OCI-M1 (cell line): ENCODE measurements at regions not wholly inside any gene's neighbourhood (a gene's known extent, or its start where the extent isn't known, plus 50 kb on each side); places are given as distances from the start of the nearest gene placed in this dataset.
"Not testable (repeated sequence)": the region's sequence is repeated elsewhere in the genome, so short reads cannot be mapped to it uniquely, and the experiment has no call there.

Experiments used
- DNase-seq: peaks from one replicate; lab custom pipeline; 2025; lab: John Stamatoyannopoulos, UW

DNA sequence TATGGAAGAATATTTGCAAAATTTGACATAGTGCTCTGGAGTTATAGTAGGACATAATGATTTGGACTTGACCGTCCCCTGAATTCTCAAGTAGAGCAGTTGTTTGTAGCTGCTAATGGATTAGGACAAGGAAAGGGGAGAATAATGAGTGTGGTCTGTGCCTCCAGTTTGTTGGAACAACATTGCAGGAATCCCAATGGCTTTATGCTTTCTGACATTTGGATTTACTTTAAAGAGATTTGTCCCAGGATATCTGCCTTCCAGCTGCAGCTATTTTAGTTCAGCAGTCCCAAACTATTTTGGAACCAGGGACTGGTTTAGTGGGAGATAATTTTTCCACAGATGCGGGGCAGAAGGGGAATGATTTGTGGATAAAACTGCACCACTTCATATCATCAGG is 648.2 kb downstream of the SLCO4C1 start:
- no peak for DNase-seq

DNA sequence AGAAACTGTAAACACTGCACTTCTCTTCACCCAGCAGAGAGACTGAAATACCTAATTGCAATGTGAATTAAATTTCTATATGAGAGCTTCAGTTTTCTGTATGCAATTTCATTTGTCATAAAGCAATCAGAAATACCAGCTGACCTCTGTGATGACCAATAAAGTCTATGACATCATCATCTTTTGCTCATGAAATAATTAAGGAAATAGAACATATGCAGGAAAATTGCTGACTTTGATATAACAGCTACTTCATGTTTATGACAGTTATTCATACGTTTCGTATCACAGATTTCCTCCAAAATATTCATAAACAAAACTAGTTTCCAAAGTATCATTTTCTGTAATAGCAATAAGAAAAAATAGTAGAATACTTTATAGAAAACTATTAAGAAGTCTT is 652.3 kb downstream of the SLCO4C1 start:
- no peak for DNase-seq

- DNase-seq, result no peak
Measured at GRCh38 chr5:101637599-101637998, 658.5 kb downstream of the SLCO4C1 start.

DNA sequence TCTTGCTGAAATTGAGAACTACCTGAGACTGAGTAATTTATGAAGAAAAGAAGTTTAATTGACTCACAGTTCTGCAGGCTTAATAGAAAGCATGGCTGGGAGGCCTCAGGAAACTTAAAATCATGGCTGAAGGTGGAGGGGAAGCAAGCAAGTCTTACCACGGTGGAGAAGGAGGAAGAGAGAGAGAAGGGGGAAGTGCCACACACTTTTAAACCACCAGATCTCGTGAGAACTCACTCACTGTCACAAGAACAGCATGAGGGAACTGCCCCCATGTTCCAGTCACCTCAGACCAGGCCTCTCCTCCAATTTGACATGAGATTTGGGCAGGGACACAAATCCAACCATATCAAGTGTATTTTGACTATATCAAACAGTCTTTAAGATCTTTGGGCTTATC is 668.3 kb downstream of the SLCO4C1 start:
- peak; percentile 49 for DNase-seq

DNA sequence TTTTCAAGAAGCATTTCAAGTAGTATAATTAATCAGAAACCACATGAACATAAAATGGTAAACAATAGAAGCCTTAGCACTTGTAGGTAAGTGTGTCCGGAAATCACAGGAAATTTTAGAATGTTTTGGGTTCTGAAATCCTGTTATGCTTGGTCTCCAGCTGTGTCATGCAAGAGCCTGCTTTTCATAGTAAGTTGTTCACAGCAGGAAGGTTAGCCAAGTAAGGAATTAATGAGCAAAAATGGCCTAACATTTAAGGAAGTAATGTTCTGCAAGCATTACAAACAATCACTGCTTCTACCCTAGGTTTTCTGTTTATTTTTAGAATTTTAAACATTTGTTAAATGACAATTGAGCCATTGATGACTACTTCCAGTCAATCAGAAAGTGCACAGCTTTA is 669.5 kb downstream of the SLCO4C1 start:
- DNase-seq, result no peak

DNA sequence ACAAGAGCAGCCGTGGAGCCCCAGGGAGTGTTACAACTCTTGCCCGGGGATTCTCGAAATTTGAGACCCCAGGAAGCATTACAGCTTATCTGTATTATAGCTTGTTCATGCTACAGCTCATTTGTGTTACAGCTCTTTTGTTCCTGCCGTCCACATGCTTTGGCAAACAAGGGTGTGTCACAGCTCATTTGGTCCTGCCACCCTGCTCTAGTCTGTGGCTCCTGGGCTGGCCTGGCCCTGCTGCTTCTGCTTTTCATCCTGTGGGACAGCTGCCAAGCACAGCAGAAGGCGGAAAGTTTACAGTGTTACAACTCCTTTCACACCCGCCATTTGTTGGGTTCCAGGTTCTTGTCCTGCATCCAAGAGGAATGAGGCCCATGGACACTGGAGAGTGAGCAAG is 685.0 kb downstream of the SLCO4C1 start:
- no peak for DNase-seq

DNA sequence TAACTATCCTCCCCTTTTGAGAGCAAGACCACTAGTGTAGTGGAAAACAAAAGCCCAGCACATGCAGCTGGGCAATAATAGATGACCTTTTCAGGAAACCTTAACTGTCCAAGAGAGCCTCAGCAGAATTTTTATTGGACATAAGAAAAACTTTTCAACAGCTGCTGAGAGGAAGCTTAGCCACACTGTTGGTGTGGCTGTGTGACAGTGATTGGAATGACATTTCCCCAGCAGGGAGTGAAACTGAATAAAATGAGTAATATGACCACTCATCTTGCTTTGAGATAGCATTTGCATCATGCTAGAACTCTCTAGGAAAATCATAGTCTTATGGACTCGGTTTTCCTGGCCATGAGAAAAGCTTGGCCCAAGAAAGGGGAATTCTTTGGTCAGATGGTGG is 687.8 kb downstream of the SLCO4C1 start:
- no peak for DNase-seq

- DNase-seq, result peak; percentile 72
Measured at GRCh38 chr5:101605700-101606099, 690.4 kb downstream of the SLCO4C1 start.

- DNase-seq, result no peak
Measured at GRCh38 chr5:101600614-101601013, 695.5 kb downstream of the SLCO4C1 start.

- peak; percentile 53 for DNase-seq
Measured at GRCh38 chr5:101590384-101590783, 687.3 kb upstream of the ST8SIA4 start.

DNA sequence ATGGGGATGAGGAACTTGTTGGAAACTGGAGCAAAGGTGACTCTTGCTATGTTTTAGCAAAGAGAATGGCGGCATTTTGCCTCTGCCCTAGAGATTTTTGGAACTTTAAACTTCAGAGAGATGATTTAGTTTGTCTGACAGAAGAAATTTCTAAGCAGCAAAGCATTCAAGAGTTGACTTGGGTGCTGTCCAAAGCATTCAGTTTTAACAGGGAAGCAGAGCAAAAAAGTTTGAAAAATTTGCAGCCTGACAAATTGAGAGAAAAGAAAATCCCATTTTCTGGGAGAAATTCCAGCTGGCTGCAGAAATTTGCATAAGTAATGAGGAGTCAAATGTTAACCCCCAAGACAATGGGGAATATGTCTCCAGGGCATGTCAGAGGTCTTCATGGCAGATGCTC is 682.3 kb upstream of the ST8SIA4 start:
- DNase-seq, result no peak

DNA sequence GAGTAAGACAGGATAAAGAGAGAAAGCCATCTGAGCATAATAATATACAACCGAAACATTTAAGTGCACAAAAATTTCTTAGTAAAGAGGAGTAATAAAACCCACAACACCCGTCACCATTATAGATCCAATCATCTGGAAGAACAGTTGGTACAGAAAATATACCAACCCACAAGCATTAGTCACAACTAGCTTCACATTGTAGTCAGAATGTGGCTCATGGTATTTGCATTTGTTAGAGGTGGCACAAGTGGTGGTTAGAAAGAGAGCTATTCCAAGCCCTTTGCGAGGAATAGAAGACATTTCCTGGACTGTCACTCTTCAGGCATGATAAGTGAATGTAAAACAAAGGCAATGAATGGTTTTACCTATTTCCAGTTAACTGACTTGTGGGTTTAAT is 677.5 kb upstream of the ST8SIA4 start:
- no peak for DNase-seq

DNA sequence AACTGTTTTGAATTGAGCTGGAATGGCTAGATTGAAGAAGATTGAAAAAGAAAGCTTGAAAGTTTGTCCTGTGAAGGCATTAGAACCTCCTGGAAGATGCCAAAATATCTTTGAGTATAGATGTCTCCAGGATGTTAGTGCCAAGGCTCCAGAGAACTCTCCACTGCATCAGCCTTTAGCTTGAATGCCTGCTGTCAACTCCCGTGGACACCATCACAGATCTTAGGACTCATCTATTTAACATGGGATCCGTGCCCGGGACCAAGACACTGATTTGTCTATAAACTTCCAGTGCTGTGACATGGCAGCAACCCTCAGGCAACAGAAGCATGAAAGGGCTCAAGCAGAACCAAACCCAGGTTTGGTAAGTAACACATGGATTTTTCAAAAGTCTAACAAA is 670.9 kb upstream of the ST8SIA4 start:
- no peak for DNase-seq

GRCh38 chr5:101561018-101561417 is 657.9 kb upstream of the ST8SIA4 start:
- no peak for DNase-seq

- no peak for DNase-seq
Measured at GRCh38 chr5:101543780-101544179, 640.7 kb upstream of the ST8SIA4 start.

DNA sequence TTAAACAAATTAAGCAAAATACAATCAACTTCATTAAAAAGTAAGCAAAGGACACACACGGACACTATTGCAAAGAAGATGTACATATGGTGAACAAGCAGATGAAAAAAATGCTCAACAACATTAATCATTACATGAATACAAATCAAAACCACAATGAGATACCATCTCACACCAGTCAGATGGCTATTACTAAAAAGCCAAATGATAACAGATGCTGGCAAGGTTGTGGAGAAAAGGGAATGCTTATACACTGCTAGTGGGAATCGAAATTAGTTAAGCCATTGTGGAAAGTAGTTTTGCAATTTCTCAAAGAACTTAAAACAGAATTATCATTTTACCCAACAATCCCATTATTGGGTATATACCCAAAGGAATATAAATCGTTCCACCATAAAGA is 636.2 kb upstream of the ST8SIA4 start:
- DNase-seq, result no peak

- no peak for DNase-seq
Measured at GRCh38 chr5:101535626-101536025, 632.5 kb upstream of the ST8SIA4 start.

DNA sequence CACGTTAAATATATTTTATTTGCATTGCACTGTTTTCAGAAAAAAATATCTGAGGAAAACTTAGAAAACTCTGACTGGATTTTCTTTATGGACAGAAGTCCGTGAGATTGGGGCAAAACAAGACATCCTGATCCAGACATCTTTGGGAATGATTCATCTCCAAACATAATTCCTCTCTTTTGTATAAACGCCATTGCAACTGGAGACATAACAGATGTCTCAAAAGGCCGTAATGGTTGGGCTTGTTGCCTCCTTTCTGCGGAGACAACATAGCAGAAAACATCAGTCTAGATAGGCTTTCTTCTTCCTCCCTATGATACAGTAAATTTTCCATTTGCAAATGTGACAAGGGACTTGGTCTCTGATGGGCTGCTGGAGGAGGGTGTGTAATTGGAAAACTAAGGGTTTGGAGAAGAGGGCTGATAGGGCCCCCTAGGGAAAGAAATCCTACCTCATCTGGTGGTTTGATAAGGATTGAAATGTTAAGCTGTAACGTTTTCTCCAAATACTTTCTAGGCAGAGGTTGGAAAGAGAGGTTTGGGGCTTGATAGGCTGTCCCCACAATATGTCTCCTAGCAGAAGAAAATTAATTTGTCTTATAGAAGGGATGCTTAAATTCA is 631.5 kb upstream of the ST8SIA4 start:
- no peak for DNase-seq

- no peak for DNase-seq
Measured at GRCh38 chr5:101532430-101532829, 629.3 kb upstream of the ST8SIA4 start.

GRCh38 chr5:101531026-101531425 is 627.9 kb upstream of the ST8SIA4 start:
- DNase-seq, result peak; percentile 87

GRCh38 chr5:101529094-101529493 is 626.0 kb upstream of the ST8SIA4 start:
- DNase-seq, result not testable (repeated sequence)

DNA sequence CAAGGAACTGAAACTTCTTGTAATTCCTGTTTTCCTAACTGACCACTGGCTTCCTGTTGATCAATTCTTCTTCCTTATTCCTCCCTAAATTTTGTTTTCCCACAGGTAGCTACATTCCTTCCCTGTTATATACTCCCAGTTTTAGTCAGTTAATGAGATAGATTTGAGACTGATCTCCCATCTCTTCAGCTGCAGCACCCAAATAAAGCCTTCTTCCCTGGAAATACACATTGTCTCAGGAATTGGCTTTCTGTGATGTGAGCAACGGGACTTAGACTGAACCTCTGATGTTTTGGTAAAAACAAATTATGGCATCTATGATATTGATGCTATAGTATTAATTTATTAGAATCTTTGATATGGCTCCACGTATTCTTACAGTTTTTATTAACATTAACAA is 617.3 kb upstream of the ST8SIA4 start:
- peak; percentile 22 for DNase-seq

GRCh38 chr5:101517795-101518194 is 614.7 kb upstream of the ST8SIA4 start:
- DNase-seq, result no peak

DNA sequence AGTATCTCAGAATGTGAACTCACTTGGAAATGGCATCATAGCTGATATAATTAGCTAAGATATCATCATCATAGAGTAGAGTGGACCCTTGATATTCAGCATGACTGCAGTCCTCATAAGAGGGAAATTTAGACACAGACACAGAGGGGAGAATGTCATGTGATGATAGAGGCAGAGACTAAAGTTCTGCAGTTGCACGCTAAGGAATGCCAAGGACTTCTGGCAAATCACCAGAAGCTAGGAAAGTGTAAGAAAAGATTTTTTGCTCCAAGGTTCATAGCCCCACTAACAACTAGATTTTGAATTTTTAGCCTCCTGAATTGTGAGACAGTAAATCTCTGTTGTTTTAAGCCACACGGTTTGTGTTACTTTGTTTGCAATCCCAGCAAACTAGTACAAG is 612.6 kb upstream of the ST8SIA4 start:
- DNase-seq, result no peak
